ENCODE measurements at regions not wholly inside any gene's neighbourhood (a gene's known extent, or its start where the extent isn't known, plus 50 kb on each side); places are given as distances from the start of the nearest gene placed in this dataset.

- TF ChIP-seq, protein P1, sequence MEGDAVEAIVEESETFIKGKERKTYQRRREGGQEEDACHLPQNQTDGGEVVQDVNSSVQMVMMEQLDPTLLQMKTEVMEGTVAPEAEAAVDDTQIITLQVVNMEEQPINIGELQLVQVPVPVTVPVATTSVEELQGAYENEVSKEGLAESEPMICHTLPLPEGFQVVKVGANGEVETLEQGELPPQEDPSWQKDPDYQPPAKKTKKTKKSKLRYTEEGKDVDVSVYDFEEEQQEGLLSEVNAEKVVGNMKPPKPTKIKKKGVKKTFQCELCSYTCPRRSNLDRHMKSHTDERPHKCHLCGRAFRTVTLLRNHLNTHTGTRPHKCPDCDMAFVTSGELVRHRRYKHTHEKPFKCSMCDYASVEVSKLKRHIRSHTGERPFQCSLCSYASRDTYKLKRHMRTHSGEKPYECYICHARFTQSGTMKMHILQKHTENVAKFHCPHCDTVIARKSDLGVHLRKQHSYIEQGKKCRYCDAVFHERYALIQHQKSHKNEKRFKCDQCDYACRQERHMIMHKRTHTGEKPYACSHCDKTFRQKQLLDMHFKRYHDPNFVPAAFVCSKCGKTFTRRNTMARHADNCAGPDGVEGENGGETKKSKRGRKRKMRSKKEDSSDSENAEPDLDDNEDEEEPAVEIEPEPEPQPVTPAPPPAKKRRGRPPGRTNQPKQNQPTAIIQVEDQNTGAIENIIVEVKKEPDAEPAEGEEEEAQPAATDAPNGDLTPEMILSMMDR (IDR thresholded peaks at IDR 0.05) = no peak
- TF ChIP-seq TCF7L2 (IDR thresholded peaks at IDR 0.05; ENCODE audit: low read depth, low read length) (no peak), POLR2AphosphoS5 (IDR thresholded peaks at IDR 0.05; ENCODE audit: low read depth, low read length) (no peak)
- TF ChIP-seq, protein P2, sequence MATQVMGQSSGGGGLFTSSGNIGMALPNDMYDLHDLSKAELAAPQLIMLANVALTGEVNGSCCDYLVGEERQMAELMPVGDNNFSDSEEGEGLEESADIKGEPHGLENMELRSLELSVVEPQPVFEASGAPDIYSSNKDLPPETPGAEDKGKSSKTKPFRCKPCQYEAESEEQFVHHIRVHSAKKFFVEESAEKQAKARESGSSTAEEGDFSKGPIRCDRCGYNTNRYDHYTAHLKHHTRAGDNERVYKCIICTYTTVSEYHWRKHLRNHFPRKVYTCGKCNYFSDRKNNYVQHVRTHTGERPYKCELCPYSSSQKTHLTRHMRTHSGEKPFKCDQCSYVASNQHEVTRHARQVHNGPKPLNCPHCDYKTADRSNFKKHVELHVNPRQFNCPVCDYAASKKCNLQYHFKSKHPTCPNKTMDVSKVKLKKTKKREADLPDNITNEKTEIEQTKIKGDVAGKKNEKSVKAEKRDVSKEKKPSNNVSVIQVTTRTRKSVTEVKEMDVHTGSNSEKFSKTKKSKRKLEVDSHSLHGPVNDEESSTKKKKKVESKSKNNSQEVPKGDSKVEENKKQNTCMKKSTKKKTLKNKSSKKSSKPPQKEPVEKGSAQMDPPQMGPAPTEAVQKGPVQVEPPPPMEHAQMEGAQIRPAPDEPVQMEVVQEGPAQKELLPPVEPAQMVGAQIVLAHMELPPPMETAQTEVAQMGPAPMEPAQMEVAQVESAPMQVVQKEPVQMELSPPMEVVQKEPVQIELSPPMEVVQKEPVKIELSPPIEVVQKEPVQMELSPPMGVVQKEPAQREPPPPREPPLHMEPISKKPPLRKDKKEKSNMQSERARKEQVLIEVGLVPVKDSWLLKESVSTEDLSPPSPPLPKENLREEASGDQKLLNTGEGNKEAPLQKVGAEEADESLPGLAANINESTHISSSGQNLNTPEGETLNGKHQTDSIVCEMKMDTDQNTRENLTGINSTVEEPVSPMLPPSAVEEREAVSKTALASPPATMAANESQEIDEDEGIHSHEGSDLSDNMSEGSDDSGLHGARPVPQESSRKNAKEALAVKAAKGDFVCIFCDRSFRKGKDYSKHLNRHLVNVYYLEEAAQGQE (IDR thresholded peaks at IDR 0.05; ENCODE audit: insufficient read depth in 1 of 2, low read depth in 2 of 2, low read length in 1 of 2) = no peak
Observed at GRCh38 chr5:43851741-43852140, 248.8 kb downstream of the NNT start.
